ENCODE measurements at regions not wholly inside any gene's neighbourhood (a gene's known extent, or its start where the extent isn't known, plus 50 kb on each side); places are given as distances from the start of the nearest gene placed in this dataset.

DNA sequence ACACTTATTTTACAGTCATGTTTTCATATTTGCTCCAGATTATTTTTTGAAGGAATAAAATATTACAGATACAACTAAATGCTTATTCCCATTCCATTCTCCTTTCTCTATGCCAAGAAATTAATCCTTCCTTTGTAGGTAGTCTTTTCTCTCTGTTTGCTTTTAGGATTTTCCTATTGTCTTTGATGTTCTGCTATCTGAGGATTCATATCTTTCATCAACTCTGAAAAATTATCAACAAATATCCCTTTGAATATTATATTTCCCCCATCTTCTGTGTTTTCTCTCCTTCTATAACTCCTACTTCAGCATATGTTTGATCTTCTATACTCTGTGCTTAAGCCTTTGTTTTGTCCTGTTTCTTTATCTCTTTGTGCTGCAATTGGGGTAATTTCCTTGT is 260.4 kb upstream of the RBMS1 start:
- TF ChIP-seq POU6F1 (CRISPR knock-in tag; IDR thresholded peaks at IDR 0.05; ENCODE audit: borderline replicate concordance, low read depth) = no peak
- no peak for TF ChIP-seq GLIS3 (CRISPR knock-in tag; IDR thresholded peaks at IDR 0.05)
- no peak for TF ChIP-seq TOX (CRISPR knock-in tag; IDR thresholded peaks at IDR 0.05; ENCODE audit: borderline replicate concordance)
- TF ChIP-seq ZFP3 (CRISPR knock-in tag; IDR thresholded peaks at IDR 0.05) = no peak
- TF ChIP-seq ZFP30 (CRISPR knock-in tag; IDR thresholded peaks at IDR 0.05) = no peak
- TF ChIP-seq RARB (CRISPR knock-in tag; IDR thresholded peaks at IDR 0.05) = no peak
- TF ChIP-seq ZNF565 (CRISPR knock-in tag; conservative IDR thresholded peaks at IDR 0.05; ENCODE audit: low read depth) = no peak
- no peak for TF ChIP-seq ARNTL (CRISPR knock-in tag; IDR thresholded peaks at IDR 0.05; ENCODE audit: borderline replicate concordance, low read depth)

Measured in SK-N-SH treated with all-trans-retinoic acid at 6 μM for 48 hours (cell line).